Sigmoid colon (tissue), 6 donors: ENCODE measurements at regions not wholly inside any gene's neighbourhood (a gene's known extent, or its start where the extent isn't known, plus 50 kb on each side); places are given as distances from the start of the nearest gene placed in this dataset.

ENCODE experiments used
- DNase-seq: peaks from one replicate; pipeline ENCODE4 v3.0.0-alpha.2; 2019
- H3K27ac ChIP-seq, 4 donors: fragments of 200-600 bp; sonication (generic); one replicate each; pipeline ENCODE4 v1.5.1; 2016 to 2019; ENCODE audit warnings: mild to moderate bottlenecking in 1 of 4
- H3K27me3 ChIP-seq, 3 donors: fragments of 200-600 bp; sonication (generic); one replicate each; pipeline ENCODE4 v1.5.1; 2019; ENCODE audit warnings: mild to moderate bottlenecking in 1 of 3
- H3K36me3 ChIP-seq, 4 donors: fragments of 200-600 bp; sonication (generic); one replicate each; pipeline ENCODE4 v1.5.1; 2016 to 2019
- H3K4me1 ChIP-seq, 4 donors: fragments of 200-600 bp; sonication (generic); one replicate each; pipeline ENCODE4 v1.5.1; 2017 to 2019
- H3K4me3 ChIP-seq, 4 donors: fragments of 200-600 bp; sonication (generic); one replicate each; pipeline ENCODE4 v1.5.1; 2017 to 2019; ENCODE audit warnings: mild to moderate bottlenecking in 2 of 4, moderate library complexity in 1 of 4
- H3K9me3 ChIP-seq, 4 donors: fragments of 200-600 bp in 3 of 4; sonication (generic) in 3 of 4; one replicate each; pipeline versions ENCODE4 v1.5.1 to v1.6.1; 2013 to 2019
- EP300 ChIP-seq, 4 donors: sonication (generic); formaldehyde crosslinking; IDR thresholded peaks; one replicate each; pipeline ENCODE4 v1.6.1; 2017; ENCODE audit warnings: antibody characterized with exemption in 4 of 4
- POLR2A ChIP-seq, 2 donors: fragments of 450-650 bp; IDR thresholded peaks; one replicate each; pipeline ENCODE4 v1.6.1; 2016; ENCODE audit warnings: antibody characterized with exemption in 2 of 2, mild to moderate bottlenecking in 2 of 2, moderate library complexity in 2 of 2
- POLR2AphosphoS5 ChIP-seq, 4 donors: sonication (generic); formaldehyde crosslinking; IDR thresholded peaks; one replicate each; pipeline ENCODE4 v1.6.1; 2017; ENCODE audit warnings: antibody characterized with exemption in 4 of 4
- WGBS, 2 donors: extraction: QIAGEN DNeasy Blood & Tissue Kit; methylation state at CpG; one replicate each; pipeline ENCODE4 v1.1.7; 2013; 5-methylcytosine and 5-hydroxymethylcytosine counted together
- intact Hi-C: fragments of 100-400 bp; cut with DNase I; formaldehyde crosslinking; loops from one replicate; pipeline ENCODE4 v1.15.1; 2023
- TF ChIP-seq, protein P1 (sequence below), 4 experiments: fragments of 450-650 bp in 3 of 4; fragments of 200-600 bp in 1 of 4; IDR thresholded peaks; one replicate each; pipeline ENCODE4 v1.5.1; 2016 to 2019; ENCODE audit warnings: antibody characterized with exemption in 4 of 4, mild to moderate bottlenecking in 3 of 4, moderate library complexity in 2 of 4
- donor health status: healthy with polysubstance abuse.
- donor health status: healthy.

DNA sequence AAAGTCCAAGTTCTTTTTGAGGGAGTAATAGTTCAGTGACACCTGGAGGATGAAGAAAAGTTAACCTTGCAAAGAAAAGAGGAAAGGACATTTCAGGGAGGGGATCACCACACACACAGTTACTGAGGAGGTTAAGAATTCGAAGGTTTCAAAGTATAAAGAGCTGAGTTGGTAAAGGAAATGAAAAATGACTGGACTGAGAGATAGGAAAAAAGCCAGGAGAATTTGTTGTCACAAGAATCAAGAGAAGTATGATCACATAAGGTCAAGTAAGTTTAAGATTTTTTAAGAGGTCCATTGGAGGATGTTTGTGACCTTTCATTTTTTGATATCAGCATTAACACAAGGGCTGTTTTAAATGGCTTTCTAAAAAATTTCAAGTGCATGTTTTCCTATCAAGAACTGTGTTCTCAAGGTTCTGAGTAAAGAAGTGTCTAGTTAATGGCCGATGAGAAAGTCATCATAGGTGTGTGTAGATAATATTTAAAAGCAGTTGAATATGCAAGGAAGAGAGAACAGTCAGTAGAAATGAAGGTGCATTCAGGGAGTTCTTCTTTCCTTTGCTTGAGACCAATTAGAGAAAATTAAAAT is 189.2 kb upstream of the RBMS3 start:
- intact Hi-C loops: no loop called here
- DNase-seq: no peak
- Histone ChIP-seq H3K4me1 (no peaks in the 10 kb centered on the region), H3K36me3 (no peaks in the 10 kb centered on the region), H3K9me3 (peaks cover 0 to 3% (median 0%) of the 10 kb centered on the region in 4 donors), H3K27me3 (no peaks in the 10 kb centered on the region), H3K4me3 (no peak overlapping the region), H3K27ac (no peak overlapping the region)
- 57 to 68% methylated on average over 2 of the region's 2 CpGs for WGBS, 2 donors
- TF ChIP-seq POLR2A (IDR thresholded peaks at IDR 0.05) (no peak), EP300 (IDR thresholded peaks at IDR 0.05) (no peak), POLR2AphosphoS5 (IDR thresholded peaks at IDR 0.05) (no peak)
- TF ChIP-seq, protein P1, sequence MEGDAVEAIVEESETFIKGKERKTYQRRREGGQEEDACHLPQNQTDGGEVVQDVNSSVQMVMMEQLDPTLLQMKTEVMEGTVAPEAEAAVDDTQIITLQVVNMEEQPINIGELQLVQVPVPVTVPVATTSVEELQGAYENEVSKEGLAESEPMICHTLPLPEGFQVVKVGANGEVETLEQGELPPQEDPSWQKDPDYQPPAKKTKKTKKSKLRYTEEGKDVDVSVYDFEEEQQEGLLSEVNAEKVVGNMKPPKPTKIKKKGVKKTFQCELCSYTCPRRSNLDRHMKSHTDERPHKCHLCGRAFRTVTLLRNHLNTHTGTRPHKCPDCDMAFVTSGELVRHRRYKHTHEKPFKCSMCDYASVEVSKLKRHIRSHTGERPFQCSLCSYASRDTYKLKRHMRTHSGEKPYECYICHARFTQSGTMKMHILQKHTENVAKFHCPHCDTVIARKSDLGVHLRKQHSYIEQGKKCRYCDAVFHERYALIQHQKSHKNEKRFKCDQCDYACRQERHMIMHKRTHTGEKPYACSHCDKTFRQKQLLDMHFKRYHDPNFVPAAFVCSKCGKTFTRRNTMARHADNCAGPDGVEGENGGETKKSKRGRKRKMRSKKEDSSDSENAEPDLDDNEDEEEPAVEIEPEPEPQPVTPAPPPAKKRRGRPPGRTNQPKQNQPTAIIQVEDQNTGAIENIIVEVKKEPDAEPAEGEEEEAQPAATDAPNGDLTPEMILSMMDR (IDR thresholded peaks at IDR 0.05): no peak

DNA sequence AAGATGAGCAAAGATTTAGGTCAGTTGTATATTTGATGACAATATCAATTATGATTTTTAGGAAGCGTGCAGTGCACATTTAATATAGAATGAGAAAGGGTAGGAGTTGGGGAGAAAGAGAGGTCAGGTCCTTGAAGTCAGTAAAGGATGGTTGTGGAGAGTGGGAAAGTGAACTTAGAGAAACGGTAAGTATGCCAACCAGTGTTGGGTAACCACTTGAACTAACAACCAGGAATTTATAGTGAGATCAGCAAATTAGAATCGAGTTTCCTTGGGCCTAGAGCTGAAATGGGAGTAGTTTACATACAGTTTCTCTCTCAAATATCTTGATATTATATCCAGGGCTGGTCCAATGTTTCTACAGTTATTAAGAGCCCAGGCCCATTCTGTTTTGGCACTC is 188.5 kb upstream of the RBMS3 start:
- Histone ChIP-seq H3K27me3 (no peaks in the 10 kb centered on the region), H3K27ac (no peak overlapping the region), H3K4me3 (no peak overlapping the region), H3K4me1 (no peaks in the 10 kb centered on the region), H3K36me3 (no peaks in the 10 kb centered on the region), H3K9me3 (peaks cover 0 to 3% (median 0%) of the 10 kb centered on the region in 4 donors)
- no peak for DNase-seq
- intact Hi-C loops: no loop called here
- TF ChIP-seq EP300 (IDR thresholded peaks at IDR 0.05) (no peak), POLR2AphosphoS5 (IDR thresholded peaks at IDR 0.05) (no peak), POLR2A (IDR thresholded peaks at IDR 0.05) (no peak)
- TF ChIP-seq, protein P1 (IDR thresholded peaks at IDR 0.05): no peak
- WGBS, 2 donors: 50 to 58% methylated on average over 3 of the region's 3 CpGs

DNA sequence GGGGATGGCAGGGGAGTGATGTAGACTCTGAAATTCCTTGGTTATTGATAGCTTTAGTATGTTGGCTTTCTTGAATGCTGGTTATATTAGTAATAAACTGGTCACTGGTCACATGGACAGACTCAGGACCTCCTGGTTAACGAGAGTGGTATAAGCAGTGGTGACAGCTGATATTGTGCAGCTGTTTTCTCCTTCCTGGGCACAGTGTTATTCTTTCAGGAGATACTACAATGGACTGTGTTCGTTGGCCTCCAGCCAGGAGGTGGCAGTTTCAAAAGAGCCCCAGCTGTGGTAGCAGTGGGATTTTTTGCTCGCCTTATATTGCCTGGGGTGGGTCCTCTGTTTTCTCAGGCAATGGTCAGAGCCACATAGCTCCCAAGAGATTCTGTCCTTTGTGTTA is 181.6 kb upstream of the RBMS3 start:
- no peak overlapping the region for H3K27ac ChIP-seq
- no peak for TF ChIP-seq POLR2A (IDR thresholded peaks at IDR 0.05)
- TF ChIP-seq POLR2AphosphoS5 (IDR thresholded peaks at IDR 0.05): peak in 2 of 4 donors; percentile 33 to 59
- intact Hi-C loops: no loop called here
- peak; percentile 58 for DNase-seq
- H3K4me3 ChIP-seq: no peak overlapping the region
- WGBS, 2 donors: 40 to 68% methylated on average over 3 of the region's 3 CpGs
- H3K27me3 ChIP-seq: no peaks in the 10 kb centered on the region
- no peaks in the 10 kb centered on the region for H3K36me3 ChIP-seq
- H3K9me3 ChIP-seq: no peaks in the 10 kb centered on the region
- no peaks in the 10 kb centered on the region for H3K4me1 ChIP-seq

DNA sequence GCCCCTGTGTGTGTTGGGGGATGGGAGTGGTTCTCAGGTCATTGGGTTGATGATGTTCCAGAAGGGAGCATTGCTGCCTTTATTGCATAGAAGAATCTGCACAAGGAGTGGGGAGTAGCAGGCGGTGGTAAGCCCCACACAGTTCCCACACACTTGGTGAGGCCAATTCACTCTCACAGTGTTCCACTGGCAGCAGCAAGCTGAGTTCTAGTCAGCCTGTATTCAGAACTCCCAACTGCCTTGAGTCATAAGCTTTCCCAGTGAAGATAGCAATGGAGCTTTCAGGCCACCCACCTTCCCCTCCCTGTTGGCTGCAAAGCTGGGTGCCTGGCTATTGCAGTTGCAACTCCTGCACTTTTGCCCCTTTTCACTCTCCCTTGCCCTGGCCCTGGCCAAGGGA is 181.1 kb upstream of the RBMS3 start:
- no peak for DNase-seq
- 83 to 91% methylated on average over 1 of the region's 1 CpG for WGBS, 2 donors

DNA sequence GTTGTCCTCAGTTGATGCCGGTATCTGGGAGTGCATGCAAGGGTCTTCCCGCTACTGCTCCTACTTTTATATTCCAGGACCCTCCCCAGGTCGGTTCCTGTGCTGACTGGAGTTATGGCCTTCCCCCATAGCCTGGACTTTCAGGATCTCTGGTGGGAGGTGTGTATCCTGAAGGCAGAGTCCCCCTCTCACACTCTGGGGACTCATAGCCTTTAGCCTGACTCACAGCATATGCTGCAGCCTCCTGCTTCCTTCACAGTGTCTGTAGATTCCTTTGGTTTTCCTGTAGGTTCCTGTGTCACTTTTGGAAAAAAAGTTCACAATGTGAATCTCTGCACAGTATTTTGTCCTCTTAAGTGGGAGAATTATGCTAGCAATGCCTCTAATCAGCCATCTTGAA is 180.6 kb upstream of the RBMS3 start:
- 82 to 87% methylated on average over 3 of the region's 3 CpGs for WGBS, 2 donors
- TF ChIP-seq EP300 (IDR thresholded peaks at IDR 0.05): no peak
- TF ChIP-seq POLR2A (IDR thresholded peaks at IDR 0.05): no peak
- no peak for TF ChIP-seq POLR2AphosphoS5 (IDR thresholded peaks at IDR 0.05)
- TF ChIP-seq, protein P1 (IDR thresholded peaks at IDR 0.05): no peak

More for the DNA sequence above, 181.1 kb upstream of the RBMS3 start:
- no peaks in the 10 kb centered on the region for H3K9me3 ChIP-seq
- H3K27ac ChIP-seq: no peak overlapping the region
- no peaks in the 10 kb centered on the region for H3K27me3 ChIP-seq
- H3K4me1 ChIP-seq: no peaks in the 10 kb centered on the region
- no peaks in the 10 kb centered on the region for H3K36me3 ChIP-seq
- intact Hi-C loops: no loop called here
- TF ChIP-seq POLR2A (IDR thresholded peaks at IDR 0.05): no peak
- TF ChIP-seq, protein P1 (IDR thresholded peaks at IDR 0.05): no peak
- TF ChIP-seq EP300 (IDR thresholded peaks at IDR 0.05): no peak
- H3K4me3 ChIP-seq: no peak overlapping the region

More for the DNA sequence above, 180.6 kb upstream of the RBMS3 start:
- no peak overlapping the region for H3K27ac ChIP-seq
- H3K4me3 ChIP-seq: no peak overlapping the region
- H3K9me3 ChIP-seq: no peaks in the 10 kb centered on the region
- no peak for DNase-seq
- no peaks in the 10 kb centered on the region for H3K36me3 ChIP-seq
- H3K4me1 ChIP-seq: no peaks in the 10 kb centered on the region
- intact Hi-C loops: no loop called here
- no peaks in the 10 kb centered on the region for H3K27me3 ChIP-seq
